ENCODE measurements at regions not wholly inside any gene's neighbourhood (a gene's known extent, or its start where the extent isn't known, plus 50 kb on each side); places are given as distances from the start of the nearest gene placed in this dataset.

DNA sequence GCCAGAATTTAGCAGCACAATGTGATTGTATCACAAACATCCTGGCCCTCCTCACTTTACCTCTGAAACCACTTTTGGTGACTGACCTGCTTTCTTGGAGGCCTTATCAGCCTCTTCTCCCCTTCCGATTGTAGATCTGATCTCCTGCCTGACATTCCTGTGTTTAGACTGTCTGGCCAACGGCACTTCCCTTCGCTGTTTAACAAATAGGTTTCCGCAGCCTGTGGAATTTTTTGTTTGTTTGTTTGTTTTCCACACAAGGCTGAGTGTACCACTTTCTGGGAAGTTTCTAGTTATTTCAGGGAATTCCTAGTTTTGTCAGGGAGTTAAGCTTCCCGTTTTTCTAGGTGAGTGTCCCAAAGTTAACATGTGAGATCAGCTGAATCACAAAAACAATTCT is 65.9 kb upstream of the CDKN3 start:
- Histone ChIP-seq H3K4me3 (ENCODE audit: low read depth in 1 of 2, low read length in 2 of 2) (no peak overlapping the region), H3K27me3 (ENCODE audit: control insufficient read depth in 1 of 2, insufficient read depth in 2 of 2, low read length in 2 of 2) (no peaks in the 10 kb centered on the region), H3K36me3 (ENCODE audit: insufficient read depth, low read length) (no peaks in the 10 kb centered on the region), H3K9ac (ENCODE audit: low read length) (no peak overlapping the region), H3K27ac (ENCODE audit: low read depth, low read length) (no peak overlapping the region), H3K9me3 (ENCODE audit: low read length) (no peaks in the 10 kb centered on the region), H3K4me1 (ENCODE audit: insufficient read depth, low read length) (no peaks in the 10 kb centered on the region)

DNA sequence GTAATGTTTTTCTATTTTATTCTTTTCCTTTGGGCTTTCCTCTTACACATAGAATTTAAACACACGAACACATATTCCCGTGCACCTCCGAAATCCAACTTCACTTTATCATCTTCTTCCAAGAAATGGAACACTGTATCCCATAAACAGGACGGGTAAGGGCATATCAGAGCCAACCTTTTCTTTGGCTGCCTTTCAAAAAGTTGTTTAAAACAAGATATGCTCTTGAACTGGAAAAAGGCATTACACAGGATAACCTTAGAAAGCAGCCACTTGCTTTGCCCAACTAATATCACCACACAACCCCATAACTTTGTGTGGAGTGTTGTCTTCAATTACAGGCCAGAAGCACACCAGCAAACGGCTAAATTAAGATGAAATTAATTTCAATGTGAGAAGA is 65.3 kb upstream of the CDKN3 start:
- no peak overlapping the region for H3K27ac ChIP-seq (ENCODE audit: low read depth, low read length)
- H3K36me3 ChIP-seq (ENCODE audit: insufficient read depth, low read length), result no peaks in the 10 kb centered on the region
- H3K27me3 ChIP-seq (ENCODE audit: control insufficient read depth in 1 of 2, insufficient read depth in 2 of 2, low read length in 2 of 2), result no peaks in the 10 kb centered on the region
- no peak overlapping the region for H3K9ac ChIP-seq (ENCODE audit: low read length)
- no peaks in the 10 kb centered on the region for H3K4me1 ChIP-seq (ENCODE audit: insufficient read depth, low read length)
- H3K9me3 ChIP-seq (ENCODE audit: low read length), result no peaks in the 10 kb centered on the region
- no peak overlapping the region for H3K4me3 ChIP-seq (ENCODE audit: low read depth in 1 of 2, low read length in 2 of 2)

GRCh38 chr14:54332490-54332889 is 64.3 kb upstream of the CDKN3 start:
- Histone ChIP-seq H3K27me3 (ENCODE audit: control insufficient read depth in 1 of 2, insufficient read depth in 2 of 2, low read length in 2 of 2) (no peaks in the 10 kb centered on the region), H3K27ac (ENCODE audit: low read depth, low read length) (no peak overlapping the region), H3K9me3 (ENCODE audit: low read length) (no peaks in the 10 kb centered on the region), H3K36me3 (ENCODE audit: insufficient read depth, low read length) (no peaks in the 10 kb centered on the region), H3K4me3 (ENCODE audit: low read depth in 1 of 2, low read length in 2 of 2) (no peak overlapping the region), H3K4me1 (ENCODE audit: insufficient read depth, low read length) (no peaks in the 10 kb centered on the region), H3K9ac (ENCODE audit: low read length) (no peak overlapping the region)

GRCh38 chr14:54333511-54333910 is 63.3 kb upstream of the CDKN3 start:
- Histone ChIP-seq H3K4me1 (ENCODE audit: insufficient read depth, low read length) (no peaks in the 10 kb centered on the region), H3K36me3 (ENCODE audit: insufficient read depth, low read length) (no peaks in the 10 kb centered on the region), H3K9me3 (ENCODE audit: low read length) (no peaks in the 10 kb centered on the region), H3K27me3 (ENCODE audit: control insufficient read depth in 1 of 2, insufficient read depth in 2 of 2, low read length in 2 of 2) (no peaks in the 10 kb centered on the region), H3K9ac (ENCODE audit: low read length) (no peak overlapping the region), H3K4me3 (ENCODE audit: low read depth in 1 of 2, low read length in 2 of 2) (no peak overlapping the region), H3K27ac (ENCODE audit: low read depth, low read length) (no peak overlapping the region)

DNA sequence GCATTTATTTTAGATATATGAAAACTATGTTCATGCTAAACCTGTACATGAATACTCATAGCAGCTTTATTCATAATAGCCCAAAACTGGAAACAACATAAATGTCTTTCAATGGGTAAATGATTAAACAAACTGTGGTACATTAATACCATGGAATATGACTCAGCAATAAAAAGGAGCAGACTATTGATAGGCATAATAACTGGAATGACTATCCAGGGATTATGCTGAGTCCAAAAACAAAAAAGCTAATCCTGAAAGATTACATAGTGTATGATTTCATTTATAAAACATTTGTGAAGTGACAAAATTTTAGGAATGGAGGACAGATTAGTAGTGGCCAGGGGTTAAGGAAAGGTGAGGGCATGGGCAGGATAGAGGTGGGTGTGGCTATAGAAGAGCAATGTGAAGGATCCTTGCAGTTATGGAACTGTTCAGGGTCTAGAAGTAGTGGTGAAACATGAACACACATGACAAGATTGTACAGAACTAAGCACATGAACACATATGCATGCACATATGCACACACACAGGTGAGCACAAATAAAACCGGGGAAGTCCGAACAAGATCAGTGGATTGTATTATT is 61.1 kb upstream of the CDKN3 start:
- Histone ChIP-seq H3K4me1 (ENCODE audit: insufficient read depth, low read length) (no peaks in the 10 kb centered on the region), H3K36me3 (ENCODE audit: insufficient read depth, low read length) (no peaks in the 10 kb centered on the region), H3K9me3 (ENCODE audit: low read length) (no peaks in the 10 kb centered on the region), H3K27me3 (ENCODE audit: control insufficient read depth in 1 of 2, insufficient read depth in 2 of 2, low read length in 2 of 2) (no peaks in the 10 kb centered on the region), H3K4me3 (ENCODE audit: low read depth in 1 of 2, low read length in 2 of 2) (no peak overlapping the region), H3K9ac (ENCODE audit: low read length) (no peak overlapping the region), H3K27ac (ENCODE audit: low read depth, low read length) (no peak overlapping the region)

DNA sequence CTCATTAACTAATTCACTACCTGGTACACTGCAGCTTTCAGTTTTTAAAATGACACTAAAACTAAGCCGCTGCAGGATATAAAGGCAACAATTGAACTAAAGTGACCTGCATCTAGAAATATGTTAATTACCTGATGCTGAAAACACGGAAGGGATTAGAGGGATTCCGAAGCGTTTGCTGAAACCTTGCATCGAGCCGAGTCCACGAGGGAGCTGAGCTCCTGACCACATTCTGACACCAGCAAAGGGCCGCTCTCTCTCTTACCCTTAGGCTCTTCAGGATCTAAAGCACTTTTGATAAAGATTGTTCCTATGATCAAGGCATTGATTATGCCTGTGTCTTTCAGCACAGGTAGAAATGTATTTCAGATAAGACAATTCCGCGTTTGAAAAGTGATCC is 59.5 kb upstream of the CDKN3 start:
- Histone ChIP-seq H3K27me3 (ENCODE audit: control insufficient read depth in 1 of 2, insufficient read depth in 2 of 2, low read length in 2 of 2) (no peaks in the 10 kb centered on the region), H3K27ac (ENCODE audit: low read depth, low read length) (no peak overlapping the region), H3K4me1 (ENCODE audit: insufficient read depth, low read length) (no peaks in the 10 kb centered on the region), H3K4me3 (ENCODE audit: low read depth in 1 of 2, low read length in 2 of 2) (no peak overlapping the region), H3K9me3 (ENCODE audit: low read length) (no peaks in the 10 kb centered on the region), H3K9ac (ENCODE audit: low read length) (no peak overlapping the region), H3K36me3 (ENCODE audit: insufficient read depth, low read length) (no peaks in the 10 kb centered on the region)

- Histone ChIP-seq H3K27ac (ENCODE audit: low read depth, low read length) (no peak overlapping the region), H3K4me3 (ENCODE audit: low read depth in 1 of 2, low read length in 2 of 2) (no peak overlapping the region), H3K4me1 (ENCODE audit: insufficient read depth, low read length) (no peaks in the 10 kb centered on the region), H3K9me3 (ENCODE audit: low read length) (no peaks in the 10 kb centered on the region), H3K27me3 (ENCODE audit: control insufficient read depth in 1 of 2, insufficient read depth in 2 of 2, low read length in 2 of 2) (no peaks in the 10 kb centered on the region), H3K36me3 (ENCODE audit: insufficient read depth, low read length) (no peaks in the 10 kb centered on the region), H3K9ac (ENCODE audit: low read length) (no peak overlapping the region)
These were observed 58.0 kb upstream of the CDKN3 start for GRCh38 chr14:54338696-54339317.

DNA sequence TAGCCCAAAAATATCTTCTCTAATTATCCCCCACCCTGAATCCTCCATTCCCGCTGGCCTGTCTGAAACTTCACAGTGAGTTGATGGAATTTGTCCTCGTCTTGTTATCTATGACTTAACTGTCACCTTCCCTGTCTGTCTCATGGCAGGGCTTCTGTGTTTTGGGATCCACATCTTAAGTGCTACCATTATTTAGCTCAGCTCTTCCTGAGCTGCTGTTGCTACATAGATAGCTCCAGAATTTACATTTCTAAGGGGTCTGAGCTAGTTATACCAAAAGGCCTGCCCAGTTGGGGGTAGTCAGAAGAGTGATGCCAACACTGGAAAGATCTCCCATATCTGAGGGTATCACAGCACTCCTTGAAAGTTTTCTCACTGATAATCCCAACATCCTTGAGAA is 57.0 kb upstream of the CDKN3 start:
- Histone ChIP-seq H3K9me3 (ENCODE audit: low read length) (no peaks in the 10 kb centered on the region), H3K27ac (ENCODE audit: low read depth, low read length) (no peak overlapping the region), H3K36me3 (ENCODE audit: insufficient read depth, low read length) (no peaks in the 10 kb centered on the region), H3K4me3 (ENCODE audit: low read depth in 1 of 2, low read length in 2 of 2) (no peak overlapping the region), H3K27me3 (ENCODE audit: control insufficient read depth in 1 of 2, insufficient read depth in 2 of 2, low read length in 2 of 2) (no peaks in the 10 kb centered on the region), H3K4me1 (ENCODE audit: insufficient read depth, low read length) (no peaks in the 10 kb centered on the region), H3K9ac (ENCODE audit: low read length) (no peak overlapping the region)

DNA sequence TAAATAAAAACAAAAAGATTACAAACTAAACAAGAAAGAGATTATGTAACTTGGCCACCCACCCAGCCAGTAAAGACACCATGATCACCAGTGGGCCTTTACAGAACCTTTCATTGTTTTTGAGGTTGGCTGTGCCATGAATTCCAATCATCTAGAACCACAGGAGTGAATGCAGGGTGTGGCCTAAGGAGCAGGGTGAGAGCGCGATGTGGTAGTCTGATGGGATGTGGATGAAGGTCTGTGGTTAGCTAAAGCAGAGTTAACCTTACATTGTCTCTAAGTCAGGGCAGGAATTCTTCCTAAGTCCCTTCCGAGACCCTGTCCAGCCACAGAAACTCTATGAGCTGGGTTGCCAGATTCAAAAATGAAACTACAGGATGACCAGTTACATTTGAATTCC is 54.0 kb upstream of the CDKN3 start:
- Histone ChIP-seq H3K36me3 (ENCODE audit: insufficient read depth, low read length) (no peaks in the 10 kb centered on the region), H3K27me3 (ENCODE audit: control insufficient read depth in 1 of 2, insufficient read depth in 2 of 2, low read length in 2 of 2) (no peaks in the 10 kb centered on the region), H3K27ac (ENCODE audit: low read depth, low read length) (no peak overlapping the region), H3K4me3 (ENCODE audit: low read depth in 1 of 2, low read length in 2 of 2) (no peak overlapping the region), H3K9ac (ENCODE audit: low read length) (no peak overlapping the region), H3K4me1 (ENCODE audit: insufficient read depth, low read length) (no peaks in the 10 kb centered on the region), H3K9me3 (ENCODE audit: low read length) (no peaks in the 10 kb centered on the region)

GRCh38 chr14:54343272-54344121 is 53.3 kb upstream of the CDKN3 start:
- Histone ChIP-seq H3K27me3 (ENCODE audit: control insufficient read depth in 1 of 2, insufficient read depth in 2 of 2, low read length in 2 of 2) (no peaks in the 10 kb centered on the region), H3K9ac (ENCODE audit: low read length) (no peak overlapping the region), H3K27ac (ENCODE audit: low read depth, low read length) (no peak overlapping the region), H3K4me1 (ENCODE audit: insufficient read depth, low read length) (no peaks in the 10 kb centered on the region), H3K36me3 (ENCODE audit: insufficient read depth, low read length) (no peaks in the 10 kb centered on the region), H3K4me3 (ENCODE audit: low read depth in 1 of 2, low read length in 2 of 2) (no peak overlapping the region), H3K9me3 (ENCODE audit: low read length) (no peaks in the 10 kb centered on the region)

DNA sequence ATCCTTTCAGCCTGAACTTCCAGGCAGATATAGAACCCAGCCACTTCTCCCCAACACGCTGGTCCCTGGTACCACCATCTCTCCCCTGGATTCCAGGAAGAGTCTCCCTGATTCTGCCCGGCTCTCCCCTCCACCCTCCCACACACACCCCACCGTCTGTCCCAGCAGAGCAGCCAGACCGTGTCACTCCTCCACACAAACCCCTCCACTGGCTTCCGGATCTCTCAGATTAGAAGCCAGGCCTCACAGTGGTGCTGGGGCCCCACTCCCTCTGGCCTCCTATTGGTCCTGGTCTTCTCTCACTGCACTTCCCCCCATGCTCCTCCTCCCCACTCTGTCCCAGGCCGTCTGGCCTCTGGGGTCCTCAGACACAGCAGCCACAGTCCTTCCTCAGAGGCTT is 52.4 kb upstream of the CDKN3 start:
- no peaks in the 10 kb centered on the region for H3K9me3 ChIP-seq (ENCODE audit: low read length)
- no peak overlapping the region for H3K4me3 ChIP-seq (ENCODE audit: low read depth in 1 of 2, low read length in 2 of 2)
- no peak overlapping the region for H3K27ac ChIP-seq (ENCODE audit: low read depth, low read length)
- no peak overlapping the region for H3K9ac ChIP-seq (ENCODE audit: low read length)
- H3K4me1 ChIP-seq (ENCODE audit: insufficient read depth, low read length), result no peaks in the 10 kb centered on the region
- no peaks in the 10 kb centered on the region for H3K36me3 ChIP-seq (ENCODE audit: insufficient read depth, low read length)
- no peaks in the 10 kb centered on the region for H3K27me3 ChIP-seq (ENCODE audit: control insufficient read depth in 1 of 2, insufficient read depth in 2 of 2, low read length in 2 of 2)
